BE2C (cell line): ENCODE measurements at regions not wholly inside any gene's neighbourhood (a gene's known extent, or its start where the extent isn't known, plus 50 kb on each side); places are given as distances from the start of the nearest gene placed in this dataset.

Experiments used
- DNase-seq: peaks from one replicate; pipeline ENCODE4 v3.0.0-alpha.2; 2020
- H3K27me3 ChIP-seq: fragments of 250-450 bp; sonication (Bioruptor Pico); 2 replicates; pipeline ENCODE4 v1.5.1; 2020; ENCODE audit warnings: mild to moderate bottlenecking
- H3K36me3 ChIP-seq: fragments of 250-450 bp; sonication (Bioruptor Pico); 2 replicates; pipeline ENCODE4 v1.5.1; 2020; ENCODE audit warnings: mild to moderate bottlenecking
- H3K4me1 ChIP-seq: fragments of 250-450 bp; sonication (Bioruptor Pico); 2 replicates; pipeline ENCODE4 v1.5.1; 2020
- H3K4me3 ChIP-seq: 2 replicates; pipeline ENCODE4 v1.5.1; 2011; ENCODE audit warnings: low read depth, low read length
- H3K9me3 ChIP-seq: fragments of 250-450 bp; sonication (Bioruptor Pico); 2 replicates; pipeline ENCODE4 v1.5.1; 2020
- TF ChIP-seq, protein P1 (sequence below): IDR thresholded peaks from 2 replicates; pipeline ENCODE4 v1.5.1; 2012; ENCODE audit warnings: mild to moderate bottlenecking, low read depth, low read length

DNA sequence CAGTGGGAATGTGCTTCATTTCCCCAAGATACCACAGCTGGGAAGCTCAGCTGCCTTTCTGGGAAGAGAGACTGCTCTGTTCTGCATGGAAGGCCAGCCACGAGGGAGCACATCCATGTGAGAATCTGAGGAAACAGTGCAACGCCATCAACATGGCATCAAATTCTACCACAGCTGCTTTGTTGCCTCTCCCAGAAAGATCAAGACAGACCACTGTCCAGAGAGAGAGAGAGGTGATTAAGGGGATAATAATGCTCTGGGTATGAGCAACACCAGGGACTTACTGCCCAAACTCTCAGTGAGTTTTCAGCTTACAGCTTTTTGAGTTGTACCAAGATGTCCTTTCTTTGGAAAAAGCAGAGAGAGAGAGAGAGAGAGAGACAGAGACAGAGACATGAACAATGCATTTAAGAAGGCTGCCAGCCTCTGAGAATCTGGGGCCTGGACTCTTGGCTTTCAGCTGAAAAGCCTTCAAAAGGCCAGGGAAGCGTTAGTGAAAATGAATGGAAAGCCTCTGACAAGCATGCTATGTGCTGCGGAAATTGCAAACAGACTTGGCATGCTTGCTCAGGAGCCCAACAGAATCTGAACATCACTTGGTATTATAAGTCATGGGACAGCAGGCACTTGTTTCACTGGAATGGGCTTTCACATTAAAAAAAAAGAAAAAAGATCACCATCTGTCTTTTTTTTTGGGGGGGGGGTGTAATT, 223.1 kb downstream of the MAP2K6 start:
- DNase-seq: no peak

DNA sequence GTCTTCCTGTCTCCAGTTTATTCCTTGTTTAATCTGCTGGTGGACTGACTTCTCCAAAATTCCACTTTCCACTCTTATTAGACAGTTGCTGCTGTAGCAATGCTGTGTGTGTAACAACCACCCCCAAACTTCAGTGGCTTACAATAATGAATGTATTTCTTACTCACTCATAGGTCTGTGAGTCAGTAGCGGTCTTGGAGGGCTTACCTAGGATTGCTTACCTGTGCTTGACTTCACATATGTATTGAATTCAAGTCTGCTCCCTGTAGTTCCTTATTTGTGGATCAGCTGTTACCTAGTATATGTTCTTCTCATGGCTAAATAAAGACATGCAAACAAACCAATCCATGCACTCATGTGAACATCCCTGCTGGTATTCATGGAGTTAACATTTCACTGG, 224.6 kb downstream of the MAP2K6 start:
- Histone ChIP-seq H3K9me3 (no peaks in the 10 kb centered on the region; the same call in 1 of the 2 replicates), H3K27me3 (no peaks in the 10 kb centered on the region), H3K36me3 (no peaks in the 10 kb centered on the region), H3K4me1 (no peaks in the 10 kb centered on the region), H3K4me3 (no peak overlapping the region)
- TF ChIP-seq, protein P1, sequence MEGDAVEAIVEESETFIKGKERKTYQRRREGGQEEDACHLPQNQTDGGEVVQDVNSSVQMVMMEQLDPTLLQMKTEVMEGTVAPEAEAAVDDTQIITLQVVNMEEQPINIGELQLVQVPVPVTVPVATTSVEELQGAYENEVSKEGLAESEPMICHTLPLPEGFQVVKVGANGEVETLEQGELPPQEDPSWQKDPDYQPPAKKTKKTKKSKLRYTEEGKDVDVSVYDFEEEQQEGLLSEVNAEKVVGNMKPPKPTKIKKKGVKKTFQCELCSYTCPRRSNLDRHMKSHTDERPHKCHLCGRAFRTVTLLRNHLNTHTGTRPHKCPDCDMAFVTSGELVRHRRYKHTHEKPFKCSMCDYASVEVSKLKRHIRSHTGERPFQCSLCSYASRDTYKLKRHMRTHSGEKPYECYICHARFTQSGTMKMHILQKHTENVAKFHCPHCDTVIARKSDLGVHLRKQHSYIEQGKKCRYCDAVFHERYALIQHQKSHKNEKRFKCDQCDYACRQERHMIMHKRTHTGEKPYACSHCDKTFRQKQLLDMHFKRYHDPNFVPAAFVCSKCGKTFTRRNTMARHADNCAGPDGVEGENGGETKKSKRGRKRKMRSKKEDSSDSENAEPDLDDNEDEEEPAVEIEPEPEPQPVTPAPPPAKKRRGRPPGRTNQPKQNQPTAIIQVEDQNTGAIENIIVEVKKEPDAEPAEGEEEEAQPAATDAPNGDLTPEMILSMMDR: no peak
- DNase-seq: no peak

More for the DNA sequence above, 223.1 kb downstream of the MAP2K6 start:
- Histone ChIP-seq H3K27me3 (no peaks in the 10 kb centered on the region), H3K36me3 (no peaks in the 10 kb centered on the region), H3K4me3 (no peak overlapping the region), H3K9me3 (no peaks in the 10 kb centered on the region; the same call in 1 of the 2 replicates), H3K4me1 (no peaks in the 10 kb centered on the region)
- TF ChIP-seq, protein P1: no peak

DNA sequence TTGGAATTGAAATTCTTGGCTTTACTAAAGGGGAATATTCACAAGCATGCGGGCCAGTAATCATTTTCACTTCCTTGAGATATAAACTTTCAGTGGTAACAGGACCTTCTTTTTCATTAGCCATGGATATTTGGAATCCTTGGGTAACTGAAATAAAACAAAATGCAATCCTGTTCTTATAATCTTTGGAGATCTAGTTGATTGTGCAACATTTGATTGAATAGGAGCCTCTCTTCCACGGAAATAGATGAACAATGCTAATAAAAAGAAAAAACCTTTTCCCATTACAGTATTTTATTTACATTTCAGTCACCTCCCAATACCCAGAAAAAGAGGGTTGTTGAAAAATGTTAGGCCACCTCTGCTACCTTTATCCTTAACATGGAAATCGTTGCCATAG, 225.6 kb downstream of the MAP2K6 start:
- Histone ChIP-seq H3K27me3 (no peaks in the 10 kb centered on the region), H3K9me3 (no peaks in the 10 kb centered on the region; the same call in 1 of the 2 replicates), H3K4me1 (no peaks in the 10 kb centered on the region), H3K4me3 (no peak overlapping the region), H3K36me3 (no peaks in the 10 kb centered on the region)
- DNase-seq: no peak
- TF ChIP-seq, protein P1: no peak

DNA sequence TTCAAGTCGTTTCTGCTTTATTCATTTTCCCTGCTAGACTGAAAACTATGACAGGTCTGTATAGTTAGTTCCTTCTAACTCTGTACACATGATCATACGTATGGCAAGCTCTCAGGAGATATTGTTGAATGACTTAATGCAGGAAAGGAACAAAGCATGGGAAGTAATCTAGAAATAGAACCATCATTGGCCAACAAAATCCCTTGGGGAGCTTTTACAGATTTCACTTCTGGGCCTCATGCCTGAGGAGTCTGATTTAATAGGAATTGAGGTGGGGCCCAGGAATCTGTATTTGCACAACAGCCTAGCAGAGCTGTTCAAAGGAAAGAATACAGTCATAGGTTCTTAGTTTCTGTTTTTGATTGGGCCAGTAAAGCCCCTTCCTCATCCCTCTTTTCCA, 229.2 kb downstream of the MAP2K6 start:
- H3K9me3 ChIP-seq: no peaks in the 10 kb centered on the region; the same call in 1 of the 2 replicates
- H3K4me1 ChIP-seq: no peaks in the 10 kb centered on the region
- H3K4me3 ChIP-seq: no peak overlapping the region
- DNase-seq: no peak
- H3K36me3 ChIP-seq: no peaks in the 10 kb centered on the region
- TF ChIP-seq, protein P1: no peak
- H3K27me3 ChIP-seq: no peaks in the 10 kb centered on the region

DNA sequence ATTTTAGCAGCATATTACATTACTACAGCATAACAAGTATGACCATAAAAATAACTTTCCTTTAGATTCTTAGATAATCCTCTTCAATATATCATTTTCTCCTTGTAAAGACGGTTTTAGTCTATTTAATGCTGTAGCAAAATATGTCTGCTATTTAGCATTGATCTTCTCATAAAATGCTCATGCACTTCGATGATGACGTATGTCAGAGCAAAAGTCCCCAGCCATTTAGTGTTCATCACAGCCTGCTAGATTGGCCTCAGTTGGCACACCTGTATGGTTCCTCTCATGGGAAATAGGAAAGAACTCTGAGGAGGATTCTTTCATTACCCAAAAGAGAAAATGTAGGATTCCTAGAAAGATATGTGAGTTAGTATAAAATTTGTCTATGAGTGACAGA, 232.2 kb downstream of the MAP2K6 start:
- no peaks in the 10 kb centered on the region for H3K9me3 ChIP-seq
- no peak overlapping the region for H3K4me3 ChIP-seq
- DNase-seq: no peak
- no peaks in the 10 kb centered on the region for H3K4me1 ChIP-seq
- H3K36me3 ChIP-seq: no peaks in the 10 kb centered on the region
- TF ChIP-seq, protein P1: no peak
- no peaks in the 10 kb centered on the region for H3K27me3 ChIP-seq

DNA sequence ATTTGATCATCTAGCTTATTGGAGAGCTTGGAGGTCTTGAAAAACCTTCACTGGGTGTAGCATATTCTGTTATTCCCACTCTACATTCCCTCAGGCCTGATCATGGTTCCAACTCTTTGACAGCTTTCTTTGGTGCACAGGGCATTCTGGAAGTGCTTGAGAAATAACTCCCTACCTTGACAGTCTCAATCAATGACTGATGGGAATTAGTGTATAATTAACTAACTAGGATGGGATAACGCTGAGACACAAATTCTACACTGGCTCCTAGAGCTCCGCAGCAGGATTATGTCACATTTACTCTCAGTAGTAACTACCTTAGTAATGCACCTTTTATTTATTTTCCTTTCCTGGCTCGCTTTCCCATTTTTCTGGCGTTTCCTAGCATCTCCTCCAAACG, 236.4 kb downstream of the MAP2K6 start:
- no peaks in the 10 kb centered on the region for H3K9me3 ChIP-seq
- H3K4me1 ChIP-seq: no peaks in the 10 kb centered on the region
- H3K4me3 ChIP-seq: no peak overlapping the region
- H3K27me3 ChIP-seq: no peaks in the 10 kb centered on the region
- no peaks in the 10 kb centered on the region for H3K36me3 ChIP-seq
- DNase-seq: no peak
- TF ChIP-seq, protein P1: no peak
